CD4-positive, alpha-beta T cell treated with Interleukin-2 at 100 ng/mL for 4 hours (primary cell): ENCODE measurements at regions not wholly inside any gene's neighbourhood (a gene's known extent, or its start where the extent isn't known, plus 50 kb on each side); places are given as distances from the start of the nearest gene placed in this dataset.

Source experiments
- DNase-seq: peaks from one replicate; pipeline ENCODE4 v3.0.0-alpha.2; 2020; ENCODE audit warnings: low spot score

DNA sequence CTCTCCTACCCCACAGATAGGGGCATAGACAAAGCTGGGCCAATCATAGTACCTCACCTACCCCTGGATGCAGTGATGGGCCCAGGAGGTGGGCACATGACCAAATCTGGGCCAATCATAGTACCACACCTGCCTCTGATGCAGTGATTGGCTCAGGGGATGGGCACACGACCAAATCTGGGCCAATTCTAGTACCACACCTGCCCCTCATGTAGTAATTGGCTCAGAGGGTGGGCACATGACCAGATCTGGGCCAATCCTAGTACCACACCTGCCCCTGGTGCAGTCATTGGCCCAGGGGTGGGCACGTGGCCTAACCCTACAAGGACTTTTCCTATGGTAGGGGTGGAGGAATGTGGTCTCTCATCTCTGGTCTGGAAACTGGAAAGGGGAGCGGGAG, 56.9 kb upstream of the MEF2A start:
- no peak for DNase-seq

DNA sequence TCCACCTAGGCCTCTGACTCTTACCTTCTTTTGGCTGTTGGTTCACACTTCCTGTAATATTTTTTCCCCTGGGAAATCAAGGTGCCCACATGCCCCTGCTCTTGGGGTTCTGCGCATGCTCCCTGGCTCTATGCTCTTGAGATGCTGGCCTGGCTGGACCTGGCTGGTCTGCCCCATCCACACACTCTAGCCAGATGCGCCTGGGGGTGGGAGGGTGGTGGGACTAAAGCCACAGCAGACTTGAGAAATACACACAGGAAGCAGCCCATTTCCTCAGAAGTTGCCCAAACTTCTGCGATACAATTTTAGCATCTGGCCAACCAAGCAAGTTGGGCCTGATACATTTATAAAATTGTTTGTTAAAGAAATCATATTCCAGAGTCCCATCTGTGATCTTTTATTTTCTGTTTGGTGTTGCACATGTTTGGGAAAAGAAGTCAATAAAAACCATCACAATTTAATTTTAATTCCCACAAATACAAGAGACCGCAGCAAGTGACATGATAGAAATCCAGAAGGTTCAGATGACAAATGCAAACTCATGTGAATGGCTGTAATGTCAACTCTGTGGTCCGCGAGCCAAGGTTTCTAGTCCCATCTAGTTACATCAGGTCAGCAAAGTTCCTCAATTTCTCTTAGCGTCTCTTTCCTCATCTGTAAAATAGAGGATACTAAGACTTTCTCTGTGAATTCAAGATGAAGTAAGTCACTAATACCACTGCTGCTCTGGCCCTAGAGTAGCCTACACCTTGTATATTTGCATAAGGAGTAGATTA, 55.9 kb upstream of the MEF2A start:
- DNase-seq: no peak

DNA sequence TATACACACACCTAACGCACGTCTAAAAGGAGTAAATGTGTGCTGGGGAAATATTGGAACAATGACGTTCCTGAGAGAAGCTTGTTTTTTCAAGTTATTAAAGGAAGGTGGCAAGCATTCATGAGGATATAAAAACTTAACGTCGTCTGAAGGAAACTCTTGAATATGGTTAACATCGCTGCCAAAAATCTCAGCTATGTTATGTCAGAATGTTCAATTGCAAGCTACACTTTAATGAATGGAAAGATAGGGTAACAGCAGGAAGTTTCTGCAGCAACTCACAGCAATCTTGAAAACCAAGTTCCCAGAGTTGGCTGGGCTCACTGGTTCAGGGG, 54.3 kb upstream of the MEF2A start:
- DNase-seq: no peak

DNA sequence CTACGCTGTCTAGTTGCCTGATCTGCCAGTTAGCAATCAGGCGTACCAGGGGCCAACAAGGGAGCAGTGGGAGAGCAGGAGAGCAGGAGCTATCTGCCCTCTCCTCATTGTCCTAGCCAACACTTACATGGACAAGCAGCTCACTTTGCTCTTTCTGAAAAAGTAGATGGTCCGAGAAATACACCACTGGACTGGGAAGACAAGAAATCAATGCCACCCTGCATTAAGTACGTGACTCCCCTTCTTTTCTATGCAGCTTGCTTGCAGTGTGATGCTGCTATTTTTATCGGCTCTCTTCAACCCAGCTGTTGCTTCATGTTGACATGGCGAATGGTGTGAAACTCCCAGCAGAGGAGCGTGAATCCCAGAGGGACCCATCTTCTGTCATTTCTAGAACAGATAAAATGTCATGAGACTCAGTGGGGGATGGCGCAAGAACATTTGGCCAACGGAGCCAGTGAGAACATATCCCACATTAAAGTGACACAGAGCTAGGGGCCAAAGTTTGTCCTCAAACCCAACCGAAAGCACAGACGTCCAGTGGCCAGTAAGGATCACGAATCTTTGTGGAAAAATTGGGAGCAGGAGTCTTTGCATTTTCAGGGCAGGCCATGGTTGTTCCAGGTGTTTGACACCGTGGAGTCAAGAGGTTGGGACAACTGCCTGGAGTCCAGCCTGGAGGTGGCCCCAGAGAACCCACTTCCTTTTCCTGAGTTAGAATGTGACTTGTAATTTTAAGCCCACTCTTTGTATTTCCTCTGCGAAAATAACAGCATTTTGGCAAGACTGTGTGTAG, 53.7 kb upstream of the MEF2A start:
- DNase-seq: no peak

DNA sequence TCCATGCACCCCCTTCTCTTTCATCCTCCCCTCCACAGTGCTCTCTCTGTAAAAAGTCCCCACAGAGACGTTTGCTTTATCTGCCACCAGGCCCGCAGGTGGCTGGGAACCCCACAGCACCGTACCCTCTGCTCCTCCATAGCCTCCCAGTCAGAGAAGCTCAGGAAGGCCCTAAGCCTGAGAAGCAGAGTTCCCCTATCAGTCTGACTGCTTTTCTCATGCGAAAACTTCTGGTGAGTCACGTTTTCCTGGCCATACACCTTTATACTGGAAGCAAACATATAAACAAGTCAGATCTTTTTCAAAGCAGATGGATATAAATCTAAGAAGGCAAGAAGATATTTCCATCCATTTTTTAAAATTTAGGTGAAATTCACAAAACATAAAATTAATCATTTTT, 51.5 kb upstream of the MEF2A start:
- no peak for DNase-seq
